DOHH2 (cell line): ENCODE measurements at regions not wholly inside any gene's neighbourhood (a gene's known extent, or its start where the extent isn't known, plus 50 kb on each side); places are given as distances from the start of the nearest gene placed in this dataset.

Experiments
- CTCF ChIP-seq: fragments of 200-600 bp; sonication (generic); IDR thresholded peaks from one replicate; pipeline ENCODE4 v1.5.1; 2014; ENCODE audit warnings: antibody characterized with exemption, mild to moderate bottlenecking, low read depth, low read length; ENCODE audit not compliant: poor library complexity, severe bottlenecking
- EZH2phosphoT487 ChIP-seq: fragments of 200-600 bp; sonication (generic); IDR thresholded peaks from 2 replicates; pipeline ENCODE4 v1.6.1; 2017; ENCODE audit warnings: borderline replicate concordance, mild to moderate bottlenecking, antibody characterized with exemption, low read length, moderate library complexity, mixed read lengths

- TF ChIP-seq CTCF: no peak
- no peak for TF ChIP-seq EZH2phosphoT487
Measured at GRCh38 chr1:106924360-106924759, 132.1 kb upstream of the PRMT6 start.
